HG03159 (cell line): ENCODE measurements at regions not wholly inside any gene's neighbourhood (a gene's known extent, or its start where the extent isn't known, plus 50 kb on each side); places are given as distances from the start of the nearest gene placed in this dataset.

Experiments
- ATAC-seq: cut with Tn5 transposase; IDR thresholded peaks from one replicate; pipeline ENCODE4 v1.9.1; 2021; ENCODE audit warnings: mild to moderate bottlenecking, moderate library complexity; ENCODE audit not compliant: unreplicated experiment

GRCh38 chr19:28292822-28293500, 920.0 kb downstream of the UQCRFS1 start:
- ATAC-seq: no peak

- ATAC-seq: no peak
These were observed 921.1 kb downstream of the UQCRFS1 start for GRCh38 chr19:28291874-28292273.

- ATAC-seq: no peak
These were observed 921.8 kb downstream of the UQCRFS1 start for GRCh38 chr19:28290963-28291657.

DNA sequence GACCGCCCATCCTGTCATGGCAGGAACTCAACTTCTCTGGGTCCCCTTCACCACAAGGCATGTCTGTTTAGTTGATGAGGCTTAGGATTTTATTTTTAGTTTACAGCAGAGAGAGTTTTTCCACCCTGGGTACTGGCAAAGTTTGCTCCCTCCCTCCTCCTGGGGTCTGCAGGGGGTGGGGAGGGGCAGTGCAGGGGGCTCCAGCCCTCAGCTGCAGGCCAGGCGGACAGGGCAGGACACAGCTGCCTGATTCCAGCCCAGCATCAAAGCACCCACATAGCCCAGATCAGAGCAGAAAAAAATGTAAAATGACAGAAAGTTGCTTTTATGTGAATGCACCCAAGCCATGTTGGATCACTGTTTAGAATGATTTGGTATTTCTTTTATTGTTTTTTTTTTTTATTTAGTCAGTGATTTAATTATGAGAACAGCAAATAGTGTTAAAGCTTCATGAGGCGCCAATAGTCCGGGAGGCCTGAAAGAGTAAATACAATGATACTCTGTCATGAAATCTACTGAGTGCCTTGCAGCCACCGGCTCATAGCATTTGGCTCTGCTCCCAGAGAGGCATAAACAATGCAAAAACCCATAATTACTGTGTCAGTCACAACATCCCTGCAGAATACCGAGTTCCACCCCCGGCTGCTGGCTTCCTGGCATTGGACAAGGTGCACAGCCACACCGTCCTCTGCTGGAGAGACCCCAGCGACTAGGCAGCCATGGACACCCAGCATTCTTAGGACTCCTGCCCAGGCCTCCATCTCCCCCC, 923.5 kb downstream of the UQCRFS1 start:
- ATAC-seq: no peak

DNA sequence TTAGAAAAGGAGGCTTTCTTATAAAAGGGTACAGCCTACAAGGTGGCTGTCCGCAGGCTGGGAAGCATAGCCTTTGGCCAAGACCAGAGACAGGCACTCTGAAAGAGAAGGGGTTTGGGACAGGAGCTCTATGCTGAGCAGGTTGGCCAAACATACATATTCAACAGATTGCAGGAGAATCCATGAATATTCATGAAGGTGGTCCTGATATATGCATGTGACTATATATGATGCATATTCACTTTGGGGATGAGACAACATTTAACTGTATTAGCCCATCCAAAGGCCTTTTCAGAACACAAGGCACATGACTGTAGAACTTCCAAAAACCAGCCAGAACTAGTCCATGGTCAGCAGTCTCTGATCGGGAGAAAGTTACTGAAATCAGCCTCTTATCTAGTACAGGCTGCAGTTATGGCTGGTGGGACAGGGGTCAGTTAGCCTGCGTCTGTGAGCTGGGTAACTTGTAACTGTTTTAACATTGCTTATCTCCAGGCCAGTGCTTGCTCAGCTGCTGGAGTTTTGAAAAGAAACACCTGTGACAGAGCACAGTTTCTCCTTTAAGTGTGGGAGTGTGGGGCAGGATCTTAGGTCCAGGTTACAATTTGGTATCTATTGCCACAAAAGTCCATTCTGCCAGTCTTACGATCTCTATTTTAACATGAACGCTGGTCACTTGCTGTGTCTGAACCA, 924.2 kb downstream of the UQCRFS1 start:
- ATAC-seq: no peak

DNA sequence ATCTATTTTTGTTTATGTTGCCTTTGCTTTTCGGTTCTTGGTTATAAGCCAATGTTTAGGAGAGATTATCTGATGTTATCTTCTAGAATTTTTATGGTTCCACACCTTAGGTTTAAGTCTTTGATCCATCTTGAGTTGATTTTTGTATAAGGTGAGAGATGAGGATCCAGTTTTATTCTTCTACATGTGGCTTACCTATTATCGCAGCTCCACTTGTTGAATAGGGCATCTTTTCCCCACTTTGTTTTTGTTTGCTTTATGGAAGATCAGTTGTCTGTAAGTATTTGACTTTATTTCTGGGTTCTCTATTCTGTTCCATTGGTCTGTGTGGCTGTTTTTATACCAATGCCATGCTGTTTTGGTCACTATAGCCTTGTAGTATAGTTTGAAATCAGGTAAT, 927.0 kb downstream of the UQCRFS1 start:
- no peak for ATAC-seq

DNA sequence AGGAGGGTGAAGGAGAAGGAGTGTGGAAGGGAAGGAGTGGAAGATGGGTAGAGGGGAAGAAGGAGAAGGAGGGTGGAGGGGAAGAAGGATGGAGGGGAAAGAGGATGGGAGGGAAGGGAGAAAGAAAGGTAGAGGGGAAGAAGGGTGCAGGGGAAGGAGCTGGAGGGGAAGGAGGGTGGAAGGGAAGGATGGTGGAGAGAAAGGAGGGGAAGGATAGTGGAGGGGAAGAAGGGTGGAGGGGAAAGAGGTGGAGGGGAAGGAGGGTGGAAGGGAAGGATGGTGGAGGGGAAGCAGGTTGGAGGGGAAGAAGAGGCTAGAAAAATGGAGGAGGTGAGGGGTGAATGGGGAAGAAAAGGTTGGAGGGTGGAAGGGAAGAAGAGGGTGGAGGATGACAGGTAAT, 927.9 kb downstream of the UQCRFS1 start:
- no peak for ATAC-seq

- ATAC-seq: no peak
These were observed 928.6 kb downstream of the UQCRFS1 start for GRCh38 chr19:28284389-28284788.

DNA sequence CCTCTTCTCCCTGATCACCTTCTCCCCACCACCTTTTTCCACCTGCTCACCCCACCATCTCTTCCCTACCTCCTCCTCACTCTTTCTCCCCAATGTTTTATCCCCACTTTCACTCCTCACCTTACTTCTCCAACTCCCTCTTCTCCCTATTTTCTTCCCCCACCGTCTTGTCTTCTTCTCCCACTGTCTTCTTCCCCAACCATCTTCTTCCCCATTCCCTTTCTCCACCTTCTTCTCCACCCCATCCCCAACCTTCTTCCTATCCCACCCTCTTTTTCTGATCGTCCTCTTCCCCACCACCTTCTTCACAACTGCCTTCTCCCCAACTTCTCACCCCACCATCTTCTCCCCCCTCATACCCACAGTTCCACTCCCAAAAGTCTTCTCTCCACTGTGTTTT, 929.4 kb downstream of the UQCRFS1 start:
- ATAC-seq: no peak

GRCh38 chr19:28281676-28282075, 931.3 kb downstream of the UQCRFS1 start:
- ATAC-seq: no peak

DNA sequence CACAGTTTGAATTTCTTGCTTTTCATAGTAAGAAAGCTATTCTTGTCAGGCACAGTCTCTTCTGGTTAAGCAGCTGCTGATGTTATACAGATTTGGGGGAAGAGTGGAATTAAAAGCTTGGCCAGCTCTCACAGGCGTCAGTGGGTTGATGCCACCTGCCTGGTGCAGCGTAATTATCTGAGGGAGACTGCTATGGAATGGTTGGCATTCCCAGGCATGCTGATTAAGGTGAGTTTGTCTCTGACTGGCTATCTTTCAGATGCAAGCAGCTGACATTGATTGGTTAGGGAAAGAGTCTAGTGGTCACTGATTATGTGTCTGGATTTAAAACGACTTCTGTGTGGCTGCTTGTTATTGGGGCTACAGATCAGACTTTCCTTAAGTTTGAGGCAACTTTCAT, 948.4 kb downstream of the UQCRFS1 start:
- no peak for ATAC-seq

- ATAC-seq: no peak
These were observed 954.1 kb downstream of the UQCRFS1 start for GRCh38 chr19:28258829-28259228.

DNA sequence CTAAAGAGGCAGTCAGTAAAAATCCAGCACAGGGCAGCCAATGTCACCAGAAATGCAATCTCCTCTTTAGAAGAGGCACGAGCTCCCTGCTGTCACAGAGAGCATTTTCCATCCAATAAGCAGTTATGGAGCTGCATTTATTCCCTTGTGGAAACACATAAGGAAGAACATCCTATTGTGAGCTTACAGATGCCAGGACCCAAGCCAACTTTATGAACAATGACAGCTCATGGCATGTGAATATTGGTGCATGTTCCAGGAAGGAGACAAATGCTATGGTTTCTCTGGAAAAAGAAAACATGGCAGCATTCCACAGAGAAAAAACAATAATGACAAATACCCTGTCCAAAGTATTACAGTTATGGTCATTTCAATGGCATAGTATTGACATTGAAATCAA, 955.6 kb downstream of the UQCRFS1 start:
- no peak for ATAC-seq

DNA sequence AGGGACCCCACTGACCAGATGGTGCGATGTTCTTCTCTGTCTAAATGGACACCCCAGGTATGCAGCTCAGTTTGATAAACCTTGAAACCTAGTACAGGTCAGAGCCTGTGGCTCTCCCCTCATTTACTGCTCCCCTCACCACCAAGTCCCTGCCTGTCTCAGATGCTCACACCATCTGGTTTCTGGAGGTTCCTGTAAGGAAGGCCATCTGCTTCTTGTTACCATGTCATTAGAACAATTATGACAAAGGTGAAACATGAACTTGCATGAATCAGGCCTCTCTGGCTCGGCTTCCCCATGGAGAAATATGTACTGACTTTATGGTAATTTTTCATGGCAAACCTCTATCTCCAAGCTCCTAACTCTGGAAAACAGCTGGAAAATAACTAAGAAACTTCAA, 965.7 kb downstream of the UQCRFS1 start:
- ATAC-seq: no peak

GRCh38 chr19:28245937-28246336, 967.0 kb downstream of the UQCRFS1 start:
- no peak for ATAC-seq

DNA sequence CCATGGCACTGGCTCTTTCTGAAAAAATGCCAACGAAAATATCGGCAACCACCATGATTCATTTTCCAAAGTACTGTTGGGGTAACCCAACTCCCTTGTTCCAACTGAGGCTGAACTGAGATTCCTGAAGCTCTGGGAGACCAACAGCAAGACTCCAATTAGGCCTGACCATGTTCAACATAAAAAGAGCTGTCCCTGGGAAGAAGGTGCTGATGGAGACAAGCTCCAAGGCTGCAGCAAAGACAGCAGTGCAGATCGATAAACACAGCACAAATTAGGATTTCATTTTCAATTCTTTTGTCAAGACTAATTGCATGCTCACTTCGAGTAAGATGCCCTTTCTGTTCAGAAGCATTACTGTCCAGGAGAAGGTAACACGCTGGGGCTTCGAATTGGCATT, 968.0 kb downstream of the UQCRFS1 start:
- ATAC-seq: no peak

- no peak for ATAC-seq
These were observed 970.5 kb downstream of the UQCRFS1 start for GRCh38 chr19:28242317-28242927.

GRCh38 chr19:28239270-28239669, 973.7 kb downstream of the UQCRFS1 start:
- ATAC-seq: no peak

GRCh38 chr19:28238270-28238820, 974.6 kb downstream of the UQCRFS1 start:
- no peak for ATAC-seq

GRCh38 chr19:28235606-28236125, 977.3 kb downstream of the UQCRFS1 start:
- ATAC-seq: no peak
